Prostate gland (tissue), 2 donors: ENCODE measurements at regions not wholly inside any gene's neighbourhood (a gene's known extent, or its start where the extent isn't known, plus 50 kb on each side); places are given as distances from the start of the nearest gene placed in this dataset.

Experiments used
- DNase-seq: peaks from one replicate; pipeline ENCODE4 v3.0.0-alpha.2; 2019; ENCODE audit warnings: low spot score
- H3K27ac ChIP-seq, 2 donors: fragments of 200-600 bp; sonication (generic); 2 replicates each; pipeline ENCODE4 v1.5.1; 2017 to 2019
- H3K27me3 ChIP-seq: fragments of 200-600 bp; sonication (generic); replicated peaks from 2 replicates; pipeline ENCODE4 v1.5.1; 2019; ENCODE audit not compliant: insufficient read depth
- H3K36me3 ChIP-seq, 2 donors: fragments of 200-600 bp; sonication (generic); 1 replicate in 1 of 2; 2 replicates in 1 of 2; pipeline versions ENCODE4 v1.5.1 to v1.8.1; 2017 to 2019
- H3K4me1 ChIP-seq: fragments of 200-600 bp; sonication (generic); replicated peaks from 2 replicates; pipeline ENCODE4 v1.5.1; 2019
- H3K4me3 ChIP-seq, 2 donors: fragments of 200-600 bp; sonication (generic); 2 replicates each; pipeline ENCODE4 v1.5.1; 2017 to 2019
- H3K9me3 ChIP-seq: fragments of 200-600 bp; sonication (generic); 2 replicates; pipeline ENCODE4 v1.5.1; 2017
- POLR2A ChIP-seq: fragments of 450-650 bp; IDR thresholded peaks from one replicate; pipeline ENCODE4 v1.6.1; 2016; ENCODE audit warnings: antibody characterized with exemption, mild to moderate bottlenecking
- POLR2AphosphoS5 ChIP-seq: sonication (generic); formaldehyde crosslinking; IDR thresholded peaks from one replicate; pipeline ENCODE4 v1.6.1; 2017; ENCODE audit warnings: antibody characterized with exemption
- WGBS: methylation state at CpG from one replicate; pipeline ENCODE4 v1.1.5; 2018; 5-methylcytosine and 5-hydroxymethylcytosine counted together
- intact Hi-C: fragments of 100-400 bp; cut with DNase I; formaldehyde crosslinking; loops from one replicate; pipeline ENCODE4 v1.14.2; 2022
- TF ChIP-seq, protein P1 (sequence below), 4 experiments: fragments of 200-600 bp in 2 of 4; fragments of 450-650 bp in 2 of 4; sonication (generic) in 2 of 4; IDR thresholded peaks; 1 replicate in 3 of 4; 2 replicates in 1 of 4; pipeline ENCODE4 v1.5.1; 2016 to 2019; ENCODE audit warnings: antibody characterized with exemption in 4 of 4, mild to moderate bottlenecking in 2 of 4, moderate library complexity in 2 of 4

- Histone ChIP-seq H3K27ac (no peak overlapping the region), H3K36me3 (no peaks in the 10 kb centered on the region), H3K27me3 (no peaks in the 10 kb centered on the region), H3K4me3 (no peak overlapping the region), H3K9me3 (no peaks in the 10 kb centered on the region), H3K4me1 (no peaks in the 10 kb centered on the region)
- TF ChIP-seq, protein P1, sequence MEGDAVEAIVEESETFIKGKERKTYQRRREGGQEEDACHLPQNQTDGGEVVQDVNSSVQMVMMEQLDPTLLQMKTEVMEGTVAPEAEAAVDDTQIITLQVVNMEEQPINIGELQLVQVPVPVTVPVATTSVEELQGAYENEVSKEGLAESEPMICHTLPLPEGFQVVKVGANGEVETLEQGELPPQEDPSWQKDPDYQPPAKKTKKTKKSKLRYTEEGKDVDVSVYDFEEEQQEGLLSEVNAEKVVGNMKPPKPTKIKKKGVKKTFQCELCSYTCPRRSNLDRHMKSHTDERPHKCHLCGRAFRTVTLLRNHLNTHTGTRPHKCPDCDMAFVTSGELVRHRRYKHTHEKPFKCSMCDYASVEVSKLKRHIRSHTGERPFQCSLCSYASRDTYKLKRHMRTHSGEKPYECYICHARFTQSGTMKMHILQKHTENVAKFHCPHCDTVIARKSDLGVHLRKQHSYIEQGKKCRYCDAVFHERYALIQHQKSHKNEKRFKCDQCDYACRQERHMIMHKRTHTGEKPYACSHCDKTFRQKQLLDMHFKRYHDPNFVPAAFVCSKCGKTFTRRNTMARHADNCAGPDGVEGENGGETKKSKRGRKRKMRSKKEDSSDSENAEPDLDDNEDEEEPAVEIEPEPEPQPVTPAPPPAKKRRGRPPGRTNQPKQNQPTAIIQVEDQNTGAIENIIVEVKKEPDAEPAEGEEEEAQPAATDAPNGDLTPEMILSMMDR (IDR thresholded peaks at IDR 0.05), result no peak
- TF ChIP-seq POLR2AphosphoS5, result no peak
- TF ChIP-seq POLR2A, result no peak
- intact Hi-C loops, result no loop called here
- no peak for DNase-seq
- WGBS, result 89% methylated on average over 1 of the region's 1 CpG
Observed at GRCh38 chr13:73991384-73991783, 142.8 kb downstream of the KLF12 start.

DNA sequence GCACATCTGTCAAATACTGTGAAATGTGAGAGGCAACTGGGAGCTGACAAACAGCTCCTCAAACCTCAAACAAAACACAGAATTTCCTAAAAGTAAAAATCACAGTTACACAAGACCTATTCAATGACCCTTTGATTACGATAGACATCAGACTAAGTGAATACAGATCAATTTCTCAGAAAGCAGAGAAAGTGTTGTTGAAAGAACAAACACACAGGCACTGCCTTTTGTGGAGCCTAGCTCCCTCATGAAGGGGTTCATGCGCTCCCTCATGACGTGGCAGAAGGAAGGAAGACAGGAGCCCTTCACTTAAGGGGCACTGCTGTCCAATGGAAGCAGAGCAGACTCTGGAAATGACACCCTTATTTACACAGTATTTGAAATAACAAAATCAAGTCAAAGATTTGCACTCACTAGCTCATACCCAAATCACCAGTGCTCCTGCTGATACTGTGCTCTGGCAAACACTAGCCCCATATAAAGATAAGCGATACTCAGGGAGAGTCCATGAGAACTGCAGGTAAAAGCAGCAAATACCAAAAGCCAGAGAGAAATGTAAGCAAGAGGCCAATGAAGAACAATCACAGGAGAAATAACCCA, 144.9 kb downstream of the KLF12 start:
- Histone ChIP-seq H3K36me3 (no peaks in the 10 kb centered on the region), H3K4me1 (no peaks in the 10 kb centered on the region), H3K27me3 (no peaks in the 10 kb centered on the region), H3K4me3 (no peak overlapping the region), H3K27ac (no peak overlapping the region), H3K9me3 (no peaks in the 10 kb centered on the region)
- intact Hi-C loops, result no loop called here
- no peak for DNase-seq
- WGBS, result 94% methylated on average over 4 of the region's 4 CpGs
- TF ChIP-seq POLR2AphosphoS5 (no peak), POLR2A (no peak)
- TF ChIP-seq, protein P1 (IDR thresholded peaks at IDR 0.05), result no peak

GRCh38 chr13:73988461-73988860, 145.7 kb downstream of the KLF12 start:
- Histone ChIP-seq H3K27ac (no peak overlapping the region), H3K36me3 (no peaks in the 10 kb centered on the region), H3K9me3 (no peaks in the 10 kb centered on the region), H3K27me3 (no peaks in the 10 kb centered on the region), H3K4me3 (no peak overlapping the region), H3K4me1 (no peaks in the 10 kb centered on the region)
- 91% methylated on average over 1 of the region's 1 CpG for WGBS
- no peak for DNase-seq
- TF ChIP-seq, protein P1 (IDR thresholded peaks at IDR 0.05), result no peak
- TF ChIP-seq POLR2AphosphoS5, result no peak
- TF ChIP-seq POLR2A, result no peak
- intact Hi-C loops, result no loop called here

GRCh38 chr13:73987618-73988017, 146.6 kb downstream of the KLF12 start:
- 97% methylated on average over 1 of the region's 1 CpG for WGBS
- H3K4me3 ChIP-seq, result no peak overlapping the region
- no peaks in the 10 kb centered on the region for H3K36me3 ChIP-seq
- intact Hi-C loops, result no loop called here
- no peak overlapping the region for H3K27ac ChIP-seq
- no peaks in the 10 kb centered on the region for H3K9me3 ChIP-seq
- H3K27me3 ChIP-seq, result no peaks in the 10 kb centered on the region
- H3K4me1 ChIP-seq, result no peaks in the 10 kb centered on the region
- TF ChIP-seq POLR2AphosphoS5 (no peak), POLR2A (no peak)
- TF ChIP-seq, protein P1 (IDR thresholded peaks at IDR 0.05), result no peak
- no peak for DNase-seq

DNA sequence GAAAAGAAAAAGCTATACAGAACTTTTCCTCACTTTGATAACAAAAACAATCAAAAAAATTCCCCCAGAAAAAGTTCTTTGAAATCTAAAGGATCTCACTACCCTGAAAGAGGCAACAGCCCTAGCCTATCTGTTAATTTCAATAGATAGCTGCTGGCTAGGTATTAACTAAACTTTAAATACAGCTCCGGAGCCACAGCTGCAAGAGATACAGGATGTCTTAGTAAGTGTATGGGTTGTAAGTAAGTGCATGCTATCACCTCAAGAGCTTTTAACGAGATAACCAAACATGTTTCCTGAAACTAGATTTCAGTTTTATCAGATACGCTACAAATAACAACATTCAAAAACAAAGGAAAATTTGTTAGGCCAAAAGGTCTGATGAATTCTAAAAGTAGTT, 148.4 kb downstream of the KLF12 start:
- Histone ChIP-seq H3K27ac (no peak overlapping the region), H3K36me3 (no peaks in the 10 kb centered on the region), H3K4me1 (no peaks in the 10 kb centered on the region), H3K9me3 (no peaks in the 10 kb centered on the region), H3K27me3 (no peaks in the 10 kb centered on the region), H3K4me3 (no peak overlapping the region)
- intact Hi-C loops, result no loop called here
- TF ChIP-seq, protein P1 (IDR thresholded peaks at IDR 0.05), result no peak
- TF ChIP-seq POLR2AphosphoS5, result no peak
- no peak for TF ChIP-seq POLR2A
- no peak for DNase-seq
- 91% methylated on average over 3 of the region's 3 CpGs for WGBS
